HG03439 (cell line): ENCODE measurements at regions not wholly inside any gene's neighbourhood (a gene's known extent, or its start where the extent isn't known, plus 50 kb on each side); places are given as distances from the start of the nearest gene placed in this dataset.
"Not testable (repeated sequence)": the region's sequence is repeated elsewhere in the genome, so short reads cannot be mapped to it uniquely, and the experiment has no call there.

Source experiments
- ATAC-seq: cut with Tn5 transposase; IDR thresholded peaks from one replicate; pipeline ENCODE4 v1.9.1; 2021; ENCODE audit warnings: mild to moderate bottlenecking, moderate library complexity; ENCODE audit not compliant: unreplicated experiment

GRCh38 chr12:59158066-59158465, 237.8 kb upstream of the LRIG3 start:
- no peak for ATAC-seq

- ATAC-seq: no peak
Observed at GRCh38 chr12:59155448-59155847, 235.1 kb upstream of the LRIG3 start.

GRCh38 chr12:59151243-59151642, 230.9 kb upstream of the LRIG3 start:
- no peak for ATAC-seq

- ATAC-seq: peak; percentile 100
Observed at GRCh38 chr12:59149995-59150642, 229.8 kb upstream of the LRIG3 start.

GRCh38 chr12:59147791-59148190, 227.5 kb upstream of the LRIG3 start:
- ATAC-seq: no peak

GRCh38 chr12:59142183-59142790, 222.0 kb upstream of the LRIG3 start:
- ATAC-seq: no peak

GRCh38 chr12:59134750-59135149, 214.4 kb upstream of the LRIG3 start:
- ATAC-seq: no peak

- no peak for ATAC-seq
Observed at GRCh38 chr12:59131462-59131861, 211.2 kb upstream of the LRIG3 start.

GRCh38 chr12:59122784-59123183, 202.5 kb upstream of the LRIG3 start:
- ATAC-seq: no peak

- no peak for ATAC-seq
Observed at GRCh38 chr12:59121451-59121850, 201.1 kb upstream of the LRIG3 start.

GRCh38 chr12:59119676-59120075, 199.4 kb upstream of the LRIG3 start:
- ATAC-seq: no peak

- no peak for ATAC-seq
Observed at GRCh38 chr12:59118356-59118755, 198.1 kb upstream of the LRIG3 start.

- ATAC-seq: no peak
Observed at GRCh38 chr12:59115995-59116394, 195.7 kb upstream of the LRIG3 start.

- ATAC-seq: no peak
Observed at GRCh38 chr12:59115526-59115925, 195.2 kb upstream of the LRIG3 start.

- peak; percentile 87 for ATAC-seq
Observed at GRCh38 chr12:59113831-59114615, 193.7 kb upstream of the LRIG3 start.

- no peak for ATAC-seq
Observed at GRCh38 chr12:59111851-59112250, 191.5 kb upstream of the LRIG3 start.

- not testable (repeated sequence) for ATAC-seq
Observed at GRCh38 chr12:59108516-59108915, 188.2 kb upstream of the LRIG3 start.

GRCh38 chr12:59100585-59100984, 180.3 kb upstream of the LRIG3 start:
- ATAC-seq: no peak

- ATAC-seq: no peak
Observed at GRCh38 chr12:59097876-59098275, 177.6 kb upstream of the LRIG3 start.

GRCh38 chr12:59096246-59096645, 175.9 kb upstream of the LRIG3 start:
- ATAC-seq: no peak

- ATAC-seq: no peak
Observed at GRCh38 chr12:59093073-59093772, 172.9 kb upstream of the LRIG3 start.
